HPDE6-E6E7 (cell line): ENCODE measurements at regions not wholly inside any gene's neighbourhood (a gene's known extent, or its start where the extent isn't known, plus 50 kb on each side); places are given as distances from the start of the nearest gene placed in this dataset.

Experiments used
- DNase-seq: peaks from one replicate; pipeline ENCODE4 v3.0.0; 2011; ENCODE audit warnings: missing footprints; ENCODE audit errors: extremely low spot score

- DNase-seq, result no peak
These were observed 50.8 kb upstream of the ANP32A start for GRCh38 chr15:68871507-68871906.

- no peak for DNase-seq
These were observed 54.1 kb upstream of the ANP32A start for GRCh38 chr15:68874788-68875187.

- DNase-seq, result peak; percentile 75
These were observed 54.8 kb upstream of the SPESP1 start for GRCh38 chr15:68875377-68876116.

- no peak for DNase-seq
These were observed 52.7 kb upstream of the SPESP1 start for GRCh38 chr15:68877626-68878025.

GRCh38 chr15:68880382-68880781, 49.9 kb upstream of the SPESP1 start:
- no peak for DNase-seq
